ENCODE measurements at regions not wholly inside any gene's neighbourhood (a gene's known extent, or its start where the extent isn't known, plus 50 kb on each side); places are given as distances from the start of the nearest gene placed in this dataset.

- TF ChIP-seq EP300 (IDR thresholded peaks at IDR 0.05; ENCODE audit: borderline replicate concordance in 1 of 2, low read depth in 1 of 2, low read length in 1 of 2) (no peak), USF1 (IDR thresholded peaks at IDR 0.05; ENCODE audit: borderline replicate concordance, low read depth) (no peak), TAF1 (IDR thresholded peaks at IDR 0.05; ENCODE audit: borderline replicate concordance, low read depth, low read length) (no peak), RCOR1 (IDR thresholded peaks at IDR 0.05; ENCODE audit: low read length) (no peak), MAX (IDR thresholded peaks at IDR 0.05; ENCODE audit: low read depth) (no peak), JUND (IDR thresholded peaks at IDR 0.05) (no peak), EZH2phosphoT487 (IDR thresholded peaks at IDR 0.05; ENCODE audit: borderline replicate concordance, low read depth) (no peak), TEAD4 (IDR thresholded peaks at IDR 0.05; ENCODE audit: borderline replicate concordance, insufficient read depth) (no peak), REST (IDR thresholded peaks at IDR 0.05; ENCODE audit: low read depth, low read length) (no peak), CTCF (IDR thresholded peaks at IDR 0.05) (no peak), MEF2A (IDR thresholded peaks at IDR 0.05; ENCODE audit: borderline replicate concordance, low read depth) (no peak), NRF1 (IDR thresholded peaks at IDR 0.05; ENCODE audit: low read depth, low read length) (no peak)
Measured at GRCh38 chr3:130266817-130267216, 78.7 kb upstream of the COL6A5 start.

Measured in SK-N-SH (cell line).